Prostate gland (tissue), 2 donors: ENCODE measurements at regions not wholly inside any gene's neighbourhood (a gene's known extent, or its start where the extent isn't known, plus 50 kb on each side); places are given as distances from the start of the nearest gene placed in this dataset.

Source experiments
- CTCF ChIP-seq, 4 experiments: fragments of 200-600 bp in 2 of 4; fragments of 450-650 bp in 2 of 4; sonication (generic) in 2 of 4; IDR thresholded peaks; 1 replicate in 3 of 4; 2 replicates in 1 of 4; pipeline ENCODE4 v1.5.1; 2016 to 2019; ENCODE audit warnings: antibody characterized with exemption in 4 of 4, mild to moderate bottlenecking in 2 of 4, moderate library complexity in 2 of 4
- POLR2A ChIP-seq: fragments of 450-650 bp; IDR thresholded peaks from one replicate; pipeline ENCODE4 v1.6.1; 2016; ENCODE audit warnings: antibody characterized with exemption, mild to moderate bottlenecking

GRCh38 chr2:118599141-118599540, 248.3 kb downstream of the EN1 start:
- TF ChIP-seq POLR2A = no peak
- no peak for TF ChIP-seq CTCF (IDR thresholded peaks at IDR 0.05)
